Endothelial cell of umbilical vein (primary cell): ENCODE measurements at regions not wholly inside any gene's neighbourhood (a gene's known extent, or its start where the extent isn't known, plus 50 kb on each side); places are given as distances from the start of the nearest gene placed in this dataset.

Source experiments
- BruUV-seq: library from RNA; stranded (reverse); fragments of 400-500 nt; replicated peaks from 2 replicates; lab custom pipeline; 2021; lab: Mats Ljungman, UMichigan
- CTCF ChIA-PET: fragments of 300-600, 350-600 bp; sonication (Branson Sonifier 250); formaldehyde crosslinking; loops from one replicate; lab custom pipeline; 2021; ENCODE audit warnings: antibody characterized with exemption, inconsistent platforms; lab: Charles Lee
- POLR2A ChIA-PET: fragments of 300-600, 350-600 bp; sonication (Branson Sonifier 250); formaldehyde crosslinking; loops from one replicate; lab custom pipeline; 2021; ENCODE audit warnings: antibody characterized with exemption, inconsistent platforms; lab: Charles Lee
- DNase-seq: peaks from one replicate; pipeline ENCODE4 v3.0.0-alpha.2; 2011; ENCODE audit warnings: low read depth, low spot score
- FAIRE-seq: peaks from 2 replicates; lab custom pipeline; 2011; peaks lifted over from hg19 to GRCh38; lab: Jason Lieb, UNC
- H2AFZ ChIP-seq: 2 replicates; pipeline ENCODE4 v1.6.0; 2012; ENCODE audit warnings: low read depth, low read length, control low read depth, inconsistent platforms
- H3K27ac ChIP-seq: 2 replicates; pipeline ENCODE4 v1.5.1; 2011; ENCODE audit warnings: low read depth, mild to moderate bottlenecking, control low read depth, low read length, moderate library complexity; ENCODE audit not compliant: insufficient read depth
- H3K27me3 ChIP-seq, 2 experiments: 2 replicates each; pipeline versions ENCODE4 v1.6.0 to v1.6.1; 2011; ENCODE audit warnings: low read length in 2 of 2, mixed read lengths in 1 of 2; ENCODE audit not compliant: control insufficient read depth in 2 of 2, insufficient read depth in 2 of 2
- H3K36me3 ChIP-seq, 2 experiments: 2 replicates in 1 of 2; 3 replicates in 1 of 2; pipeline ENCODE4 v1.5.1; 2011; ENCODE audit warnings: low read length in 2 of 2, mild to moderate bottlenecking in 1 of 2, moderate library complexity in 1 of 2; ENCODE audit not compliant: control insufficient read depth in 2 of 2, insufficient read depth in 2 of 2; ENCODE audit errors: extremely low read depth in 1 of 2
- H3K4me1 ChIP-seq: 3 replicates; pipeline ENCODE4 v1.5.1; 2011; ENCODE audit warnings: mild to moderate bottlenecking, low read length; ENCODE audit not compliant: control insufficient read depth, insufficient read depth; ENCODE audit errors: extremely low read depth
- H3K4me2 ChIP-seq: 2 replicates; pipeline ENCODE4 v1.6.1; 2011; ENCODE audit warnings: low read length, control low read depth, mixed read lengths; ENCODE audit not compliant: insufficient read depth
- H3K4me3 ChIP-seq, 3 experiments: fragments of 200-600 bp in 1 of 3; sonication (generic), shearing (Covaris generic) in 1 of 3; replicated peaks in 1 of 3; 2 replicates each; pipeline ENCODE4 v1.5.1; 2011 to 2016; ENCODE audit warnings: control low read depth in 3 of 3, low read length in 3 of 3, mild to moderate bottlenecking in 2 of 3, inconsistent platforms in 1 of 3, low read depth in 1 of 3, moderate library complexity in 1 of 3; ENCODE audit not compliant: insufficient read depth in 1 of 3
- H3K79me2 ChIP-seq: 2 replicates; pipeline ENCODE4 v1.6.0; 2012; ENCODE audit warnings: low read length, inconsistent platforms; ENCODE audit not compliant: control insufficient read depth, insufficient read depth
- H3K9ac ChIP-seq: replicated peaks from 2 replicates; pipeline ENCODE3; 2011; ENCODE audit warnings: low read length, control low read depth; ENCODE audit not compliant: insufficient read depth; ENCODE audit errors: extremely low read depth
- H3K9me1 ChIP-seq: replicated peaks from 3 replicates; pipeline ENCODE4 v1.6.0; 2011; ENCODE audit warnings: mild to moderate bottlenecking, low read length; ENCODE audit not compliant: control insufficient read depth, insufficient read depth; ENCODE audit errors: extremely low read depth
- H3K9me3 ChIP-seq: replicated peaks from 2 replicates; pipeline ENCODE4 v1.5.1; 2012; ENCODE audit warnings: low read length, inconsistent platforms; ENCODE audit not compliant: control insufficient read depth, insufficient read depth
- H4K20me1 ChIP-seq: replicated peaks from 2 replicates; pipeline ENCODE3; 2011; ENCODE audit warnings: mild to moderate bottlenecking, low read length; ENCODE audit not compliant: control insufficient read depth, insufficient read depth; ENCODE audit errors: extremely low read depth
- EZH2 ChIP-seq: IDR thresholded peaks from 2 replicates; pipeline ENCODE4 v1.6.1; 2012; ENCODE audit warnings: borderline replicate concordance, low read depth, mild to moderate bottlenecking, moderate library complexity, low read length, inconsistent platforms; ENCODE audit not compliant: severe bottlenecking
- FOS ChIP-seq: IDR thresholded peaks from 2 replicates; pipeline ENCODE4 v1.6.1; 2011; ENCODE audit warnings: mild to moderate bottlenecking, low read length, moderate library complexity, borderline replicate concordance; ENCODE audit not compliant: insufficient read depth
- GATA2 ChIP-seq: IDR thresholded peaks from 2 replicates; pipeline ENCODE4 v1.7.0; 2011; ENCODE audit warnings: low read depth, mild to moderate bottlenecking, moderate library complexity, mixed read lengths, low read length; ENCODE audit not compliant: insufficient read length, insufficient read depth
- JUN ChIP-seq: IDR thresholded peaks from 2 replicates; pipeline ENCODE4 v1.6.1; 2011; ENCODE audit warnings: borderline replicate concordance, low read depth; ENCODE audit not compliant: insufficient read length, insufficient read depth
- MYC ChIP-seq: IDR thresholded peaks from one replicate; pipeline ENCODE4 v1.6.1; 2011; ENCODE audit warnings: mild to moderate bottlenecking, low read depth, low read length
- POLR2A ChIP-seq: IDR thresholded peaks from 2 replicates; pipeline ENCODE4 v1.6.1; 2012; ENCODE audit warnings: low read depth, mild to moderate bottlenecking, control low read depth, low read length
- POLR2AphosphoS5 ChIP-seq: IDR thresholded peaks from 2 replicates; pipeline ENCODE4 v1.6.1; 2012; ENCODE audit warnings: low read depth, mild to moderate bottlenecking, control low read depth, low read length, moderate library complexity; ENCODE audit not compliant: insufficient read depth
- dilution Hi-C: fragments of 300-500 bp; cut with MboI; formaldehyde crosslinking; loops from one replicate; pipeline ENCODE4 v1.15.0; 2019; ENCODE audit warnings: low sequenced_read_pairs; ENCODE audit not compliant: extremely low pct_ligation_motif_present
- intact Hi-C: fragments of 100-400 bp; cut with micrococcal nuclease; formaldehyde crosslinking; loops from one replicate; pipeline ENCODE4 v1.10.0; 2022
- TF ChIP-seq, protein P1 (sequence below), 2 donors: IDR thresholded peaks; 1 replicate in 1 of 2; 2 replicates in 1 of 2; pipeline ENCODE4 v1.5.1; 2011; ENCODE audit warnings: low read length in 2 of 2, mild to moderate bottlenecking in 2 of 2, moderate library complexity in 2 of 2, control low read depth in 1 of 2, inconsistent platforms in 1 of 2, low read depth in 1 of 2; ENCODE audit not compliant: insufficient read depth in 1 of 2; ENCODE audit errors: extremely low read depth in 1 of 2
- TF ChIP-seq, protein P2 (sequence below): IDR thresholded peaks from 2 replicates; pipeline ENCODE4 v1.6.1; 2011; ENCODE audit not compliant: insufficient read depth, insufficient read length

DNA sequence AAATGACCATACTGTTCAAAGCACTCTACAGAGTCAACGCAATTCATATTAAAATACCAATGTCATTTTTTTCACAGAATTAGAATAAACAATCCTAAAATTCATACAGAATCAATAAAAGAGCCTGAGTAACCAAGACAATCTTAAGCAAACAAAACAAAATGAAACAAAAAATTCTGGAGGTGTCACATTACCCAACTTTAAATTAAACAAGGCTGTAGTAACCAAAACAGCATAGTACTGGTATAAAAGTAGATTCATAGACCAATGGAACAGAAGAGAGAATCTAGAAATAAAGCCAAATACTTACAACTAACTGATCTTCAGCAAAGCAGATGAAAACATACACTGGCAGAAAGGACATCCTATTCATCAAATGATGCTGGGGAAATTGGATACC, 346.9 kb upstream of the JAG1 start:
- Histone ChIP-seq H2AFZ (no peak overlapping the region), H3K9me3 (no peaks in the 10 kb centered on the region), H3K9me1 (no peaks in the 10 kb centered on the region), H3K36me3 (no peaks in the 10 kb centered on the region), H4K20me1 (no peaks in the 10 kb centered on the region), H3K4me1 (no peaks in the 10 kb centered on the region), H3K79me2 (no peaks in the 10 kb centered on the region), H3K4me2 (no peak overlapping the region), H3K9ac (no peak overlapping the region), H3K27ac (no peak overlapping the region), H3K4me3 (no peak overlapping the region), H3K27me3 (no peaks in the 10 kb centered on the region)
- ChIA-PET POLR2A (no interaction called here), CTCF (interaction anchor here (1.6 kb wide), 1 partner anchor 17 kb away, joined by 5 read pairs; no protein-coding TSS in a partner anchor)
- dilution Hi-C loops (no loop called here), intact Hi-C loops (no loop called here)
- no peak for FAIRE-seq
- no TSS peak for BruUV-seq
- TF ChIP-seq FOS = no peak
- no peak for TF ChIP-seq JUN
- no peak for DNase-seq

DNA sequence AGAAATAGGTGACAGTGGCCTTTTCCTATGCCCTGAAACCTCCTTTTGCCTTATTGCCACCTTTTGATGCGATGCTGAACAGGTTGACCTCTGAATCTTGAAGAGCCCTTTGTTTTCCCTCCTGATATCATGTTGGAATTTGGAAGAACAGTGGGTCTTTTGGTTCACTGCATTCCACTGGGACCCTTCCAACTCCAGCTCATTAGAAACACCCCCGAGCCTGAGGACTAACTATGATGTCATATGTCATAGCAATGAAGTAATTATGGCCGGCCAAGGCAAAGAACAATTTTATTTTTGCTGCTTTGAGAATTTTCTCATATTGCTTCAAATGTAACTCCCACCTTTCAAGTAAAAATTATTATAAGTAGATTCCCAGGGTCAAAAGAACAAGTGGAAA, 353.4 kb upstream of the JAG1 start:
- Histone ChIP-seq H2AFZ (no peak overlapping the region), H3K4me2 (no peak overlapping the region)

More for the DNA sequence above, 353.4 kb upstream of the JAG1 start:
- Histone ChIP-seq H3K9me1 (no peaks in the 10 kb centered on the region), H3K9me3 (no peaks in the 10 kb centered on the region), H3K4me3 (no peak overlapping the region), H3K79me2 (no peaks in the 10 kb centered on the region), H3K27ac (no peak overlapping the region), H3K36me3 (no peaks in the 10 kb centered on the region), H3K4me1 (no peaks in the 10 kb centered on the region), H3K27me3 (no peaks in the 10 kb centered on the region), H3K9ac (no peak overlapping the region), H4K20me1 (no peaks in the 10 kb centered on the region)
- FAIRE-seq (no peak), DNase-seq (no peak)
- intact Hi-C loops = no loop called here
- ChIA-PET CTCF (no interaction called here), POLR2A (no interaction called here)
- no TSS peak for BruUV-seq
- dilution Hi-C loops = no loop called here
- TF ChIP-seq, protein P1, sequence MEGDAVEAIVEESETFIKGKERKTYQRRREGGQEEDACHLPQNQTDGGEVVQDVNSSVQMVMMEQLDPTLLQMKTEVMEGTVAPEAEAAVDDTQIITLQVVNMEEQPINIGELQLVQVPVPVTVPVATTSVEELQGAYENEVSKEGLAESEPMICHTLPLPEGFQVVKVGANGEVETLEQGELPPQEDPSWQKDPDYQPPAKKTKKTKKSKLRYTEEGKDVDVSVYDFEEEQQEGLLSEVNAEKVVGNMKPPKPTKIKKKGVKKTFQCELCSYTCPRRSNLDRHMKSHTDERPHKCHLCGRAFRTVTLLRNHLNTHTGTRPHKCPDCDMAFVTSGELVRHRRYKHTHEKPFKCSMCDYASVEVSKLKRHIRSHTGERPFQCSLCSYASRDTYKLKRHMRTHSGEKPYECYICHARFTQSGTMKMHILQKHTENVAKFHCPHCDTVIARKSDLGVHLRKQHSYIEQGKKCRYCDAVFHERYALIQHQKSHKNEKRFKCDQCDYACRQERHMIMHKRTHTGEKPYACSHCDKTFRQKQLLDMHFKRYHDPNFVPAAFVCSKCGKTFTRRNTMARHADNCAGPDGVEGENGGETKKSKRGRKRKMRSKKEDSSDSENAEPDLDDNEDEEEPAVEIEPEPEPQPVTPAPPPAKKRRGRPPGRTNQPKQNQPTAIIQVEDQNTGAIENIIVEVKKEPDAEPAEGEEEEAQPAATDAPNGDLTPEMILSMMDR (IDR thresholded peaks at IDR 0.05; ENCODE audit: extremely low read depth in 1 of 2, insufficient read depth in 1 of 2, low read depth in 1 of 2, low read length in 2 of 2) = no peak
- TF ChIP-seq GATA2 (no peak), POLR2A (no peak), JUN (no peak), FOS (no peak), MYC (no peak), EZH2 (no peak), POLR2AphosphoS5 (no peak)
- TF ChIP-seq, protein P2, sequence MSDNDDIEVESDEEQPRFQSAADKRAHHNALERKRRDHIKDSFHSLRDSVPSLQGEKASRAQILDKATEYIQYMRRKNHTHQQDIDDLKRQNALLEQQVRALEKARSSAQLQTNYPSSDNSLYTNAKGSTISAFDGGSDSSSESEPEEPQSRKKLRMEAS = no peak
